ENCODE measurements at regions not wholly inside any gene's neighbourhood (a gene's known extent, or its start where the extent isn't known, plus 50 kb on each side); places are given as distances from the start of the nearest gene placed in this dataset.
A peak's percentile ranks its signal among the peaks of the same experiment; 100 is the strongest.
"Not testable (repeated sequence)": the region's sequence is repeated elsewhere in the genome, so short reads cannot be mapped to it uniquely, and the experiment has no call there.

GRCh38 chr21:8194042-8194441 lies 2327.3 kb upstream of the TPTE start:
- DNase-seq = not testable (repeated sequence)

- not testable (repeated sequence) for DNase-seq
Observed at GRCh38 chr21:8197377-8198027, 2323.9 kb upstream of the TPTE start.

- DNase-seq = not testable (repeated sequence)
Observed at GRCh38 chr21:8205094-8205891, 2316.1 kb upstream of the TPTE start.

- not testable (repeated sequence) for DNase-seq
Observed at GRCh38 chr21:8205892-8206188, 2315.5 kb upstream of the TPTE start.

GRCh38 chr21:8212986-8213550 lies 2308.3 kb upstream of the TPTE start:
- peak; percentile 0 for DNase-seq

- not testable (repeated sequence) for DNase-seq
Observed at GRCh38 chr21:8214539-8214938, 2306.8 kb upstream of the TPTE start.

GRCh38 chr21:8229366-8230150 lies 2291.8 kb upstream of the TPTE start:
- not testable (repeated sequence) for DNase-seq

GRCh38 chr21:8231252-8231651 lies 2290.1 kb upstream of the TPTE start:
- not testable (repeated sequence) for DNase-seq

GRCh38 chr21:8233000-8233399 lies 2288.4 kb upstream of the TPTE start:
- DNase-seq = not testable (repeated sequence)

- not testable (repeated sequence) for DNase-seq
Observed at GRCh38 chr21:8234059-8234458, 2287.3 kb upstream of the TPTE start.

- DNase-seq = not testable (repeated sequence)
Observed at GRCh38 chr21:8244723-8245641, 2276.4 kb upstream of the TPTE start.

GRCh38 chr21:8245642-8246402 lies 2275.6 kb upstream of the TPTE start:
- not testable (repeated sequence) for DNase-seq

GRCh38 chr21:8251701-8252100 lies 2269.7 kb upstream of the TPTE start:
- not testable (repeated sequence) for DNase-seq

GRCh38 chr21:8255094-8255493 lies 2266.3 kb upstream of the TPTE start:
- DNase-seq = peak; percentile 0

GRCh38 chr21:8257083-8257799 lies 2264.1 kb upstream of the TPTE start:
- DNase-seq = not testable (repeated sequence)

GRCh38 chr21:8260065-8260627 lies 2261.2 kb upstream of the TPTE start:
- not testable (repeated sequence) for DNase-seq
